Osteocyte (in vitro differentiated cells): ENCODE measurements at regions not wholly inside any gene's neighbourhood (a gene's known extent, or its start where the extent isn't known, plus 50 kb on each side); places are given as distances from the start of the nearest gene placed in this dataset.
A peak's percentile ranks its signal among the peaks of the same experiment; 100 is the strongest.

Source experiments
- DNase-seq: peaks from one replicate; pipeline ENCODE4 v3.0.0; 2021; ENCODE audit warnings: mixed read lengths; ENCODE audit not compliant: unreplicated experiment; ENCODE audit errors: extremely low spot score
- H3K27ac Mint-ChIP-seq: one replicate; pipeline ENCODE4 v1.8.0; 2021; ENCODE audit warnings: mild to moderate bottlenecking, mixed read lengths; ENCODE audit not compliant: unreplicated experiment
- H3K27me3 Mint-ChIP-seq: one replicate; pipeline ENCODE4 v1.8.0; 2021; ENCODE audit warnings: mixed read lengths; ENCODE audit not compliant: unreplicated experiment
- H3K36me3 Mint-ChIP-seq: one replicate; pipeline ENCODE4 v1.8.0; 2021; ENCODE audit warnings: mixed read lengths; ENCODE audit not compliant: unreplicated experiment
- H3K4me1 Mint-ChIP-seq: one replicate; pipeline ENCODE4 v1.8.0; 2021; ENCODE audit warnings: mixed read lengths; ENCODE audit not compliant: unreplicated experiment
- H3K4me3 Mint-ChIP-seq: one replicate; pipeline ENCODE4 v1.8.0; 2021; ENCODE audit warnings: mild to moderate bottlenecking, moderate library complexity, mixed read lengths; ENCODE audit not compliant: unreplicated experiment
- H3K9me3 Mint-ChIP-seq: one replicate; pipeline ENCODE4 v1.8.0; 2021; ENCODE audit warnings: mixed read lengths; ENCODE audit not compliant: unreplicated experiment
- TF ChIP-seq, protein P1 (sequence below): fragments of 200-600 bp; sonication (generic); IDR thresholded peaks from 2 replicates; pipeline ENCODE4 v1.5.0; 2021; ENCODE audit warnings: antibody characterized with exemption, mild to moderate bottlenecking, moderate library complexity

DNA sequence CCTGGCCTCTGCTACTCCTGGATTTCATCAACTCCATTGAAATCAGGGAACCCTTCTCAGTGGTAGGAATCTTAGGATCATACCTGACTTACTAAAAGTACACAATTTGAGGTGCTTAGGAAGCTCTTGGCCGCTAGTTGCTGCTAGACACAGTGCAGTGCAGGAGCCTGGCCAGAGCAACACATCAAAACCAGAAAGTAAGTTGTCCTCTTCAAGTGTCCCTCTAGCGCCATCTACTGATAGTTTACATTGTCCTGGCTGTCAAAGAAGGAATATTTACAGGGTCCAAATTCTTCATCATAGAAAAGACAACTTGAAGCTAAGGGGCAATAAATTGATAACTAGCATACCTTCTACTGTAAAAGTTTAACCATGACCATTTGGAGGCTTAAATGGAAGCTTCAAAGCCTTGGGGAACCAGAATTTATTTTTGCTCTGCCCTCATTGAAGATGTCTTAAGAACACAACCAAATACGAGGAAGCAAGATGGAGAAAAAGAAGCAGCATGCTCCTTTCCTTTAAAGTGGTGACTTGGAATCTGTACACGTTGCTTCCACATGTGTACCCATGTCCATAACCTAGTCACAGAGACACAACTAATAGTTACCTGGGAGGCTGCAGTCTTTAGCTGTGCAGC, 889.1 kb upstream of the GCFC2 start:
- no peak for DNase-seq
- no peaks in the 10 kb centered on the region for H3K27me3 Mint-ChIP-seq
- H3K27ac Mint-ChIP-seq = no peak overlapping the region
- H3K4me3 Mint-ChIP-seq = no peak overlapping the region
- no peaks in the 10 kb centered on the region for H3K36me3 Mint-ChIP-seq
- TF ChIP-seq, protein P1, sequence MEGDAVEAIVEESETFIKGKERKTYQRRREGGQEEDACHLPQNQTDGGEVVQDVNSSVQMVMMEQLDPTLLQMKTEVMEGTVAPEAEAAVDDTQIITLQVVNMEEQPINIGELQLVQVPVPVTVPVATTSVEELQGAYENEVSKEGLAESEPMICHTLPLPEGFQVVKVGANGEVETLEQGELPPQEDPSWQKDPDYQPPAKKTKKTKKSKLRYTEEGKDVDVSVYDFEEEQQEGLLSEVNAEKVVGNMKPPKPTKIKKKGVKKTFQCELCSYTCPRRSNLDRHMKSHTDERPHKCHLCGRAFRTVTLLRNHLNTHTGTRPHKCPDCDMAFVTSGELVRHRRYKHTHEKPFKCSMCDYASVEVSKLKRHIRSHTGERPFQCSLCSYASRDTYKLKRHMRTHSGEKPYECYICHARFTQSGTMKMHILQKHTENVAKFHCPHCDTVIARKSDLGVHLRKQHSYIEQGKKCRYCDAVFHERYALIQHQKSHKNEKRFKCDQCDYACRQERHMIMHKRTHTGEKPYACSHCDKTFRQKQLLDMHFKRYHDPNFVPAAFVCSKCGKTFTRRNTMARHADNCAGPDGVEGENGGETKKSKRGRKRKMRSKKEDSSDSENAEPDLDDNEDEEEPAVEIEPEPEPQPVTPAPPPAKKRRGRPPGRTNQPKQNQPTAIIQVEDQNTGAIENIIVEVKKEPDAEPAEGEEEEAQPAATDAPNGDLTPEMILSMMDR = peak; percentile 79
- no peaks in the 10 kb centered on the region for H3K9me3 Mint-ChIP-seq
- no peaks in the 10 kb centered on the region for H3K4me1 Mint-ChIP-seq

DNA sequence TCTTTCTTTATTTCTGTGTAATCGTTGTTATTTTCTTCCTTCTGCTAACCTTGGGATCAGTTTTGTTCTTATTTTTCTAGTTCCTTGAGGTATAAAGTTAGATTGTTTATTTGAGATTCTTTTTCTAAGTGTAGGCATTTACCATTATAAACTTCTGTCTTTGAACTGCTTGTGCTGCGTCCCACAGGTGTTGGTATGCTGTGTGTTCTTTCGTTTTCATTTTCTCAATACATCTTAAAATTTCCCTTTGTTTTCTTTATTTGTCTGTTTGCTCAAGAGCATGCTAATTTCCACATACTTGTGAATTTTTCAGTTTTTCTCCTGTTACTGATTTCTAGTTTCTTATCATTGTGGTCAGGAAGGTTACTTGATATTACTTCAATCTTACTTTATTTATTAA, 873.8 kb upstream of the GCFC2 start:
- Mint-ChIP-seq H3K4me3 (no peak overlapping the region), H3K27ac (no peak overlapping the region), H3K4me1 (no peaks in the 10 kb centered on the region), H3K36me3 (no peaks in the 10 kb centered on the region), H3K9me3 (peaks cover 7% of the 10 kb centered on the region), H3K27me3 (no peaks in the 10 kb centered on the region)
- DNase-seq = no peak
- TF ChIP-seq, protein P1 = no peak

DNA sequence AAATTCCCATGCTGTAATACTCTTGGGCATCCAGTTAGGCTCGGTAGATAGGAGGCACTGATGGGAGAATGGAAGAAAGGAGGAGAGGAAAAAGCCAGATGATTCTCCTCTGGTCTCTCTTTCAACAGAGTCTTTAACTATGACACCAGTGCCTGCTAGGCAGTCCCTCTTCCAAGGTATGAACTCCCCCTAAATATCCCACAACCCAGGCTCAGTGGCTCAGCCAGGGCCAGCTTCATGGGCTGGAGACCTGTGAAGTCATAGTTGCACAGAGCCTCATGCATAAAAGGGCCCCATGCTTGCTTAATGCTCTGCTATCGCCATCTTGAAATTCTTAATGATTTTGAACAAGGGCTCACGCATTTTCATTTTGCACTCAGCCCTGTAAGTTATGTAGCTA, 869.2 kb upstream of the GCFC2 start:
- Mint-ChIP-seq H3K36me3 (no peaks in the 10 kb centered on the region), H3K27me3 (no peaks in the 10 kb centered on the region), H3K9me3 (peaks cover 7% of the 10 kb centered on the region), H3K4me1 (no peaks in the 10 kb centered on the region), H3K4me3 (no peak overlapping the region), H3K27ac (no peak overlapping the region)
- TF ChIP-seq, protein P1 = no peak
- no peak for DNase-seq

DNA sequence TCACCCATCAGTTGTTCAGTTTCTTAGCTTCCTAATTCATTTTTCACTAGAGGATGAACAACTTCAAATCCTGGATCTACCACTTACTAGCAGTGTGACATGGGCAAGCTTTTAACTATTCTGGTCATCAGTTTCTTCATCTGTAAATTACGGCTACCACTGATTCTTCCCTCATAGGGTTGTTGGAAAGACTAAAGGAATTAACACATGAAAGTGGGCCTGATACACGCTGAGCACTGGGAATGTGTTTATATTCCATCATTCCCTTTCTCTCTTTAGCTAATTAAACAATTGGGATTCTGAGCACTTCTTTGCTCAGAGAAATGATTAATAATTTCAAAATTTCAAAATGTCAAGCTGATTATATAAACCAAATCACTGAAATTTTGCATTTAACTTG, 862.3 kb upstream of the GCFC2 start:
- TF ChIP-seq, protein P1 = no peak
- no peaks in the 10 kb centered on the region for H3K4me1 Mint-ChIP-seq

DNA sequence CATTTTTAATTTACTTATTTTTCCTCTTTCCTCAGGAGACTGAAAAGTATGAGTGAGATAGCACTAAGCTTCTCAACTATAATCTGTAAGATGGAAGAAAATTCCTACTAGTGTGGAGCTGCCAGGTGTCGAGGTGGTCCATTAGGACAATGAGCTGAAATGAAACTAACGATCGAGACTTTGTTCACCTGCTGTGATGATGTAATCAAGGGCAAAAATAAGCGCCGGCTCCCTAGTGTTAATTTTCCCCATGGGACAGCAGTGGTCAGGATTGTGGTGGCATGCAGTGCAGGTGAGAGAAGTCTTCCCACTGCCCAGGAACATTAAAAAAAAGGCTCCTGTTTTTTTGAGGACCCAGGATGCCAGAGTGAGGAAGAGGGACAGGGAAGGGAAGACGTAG, 859.1 kb upstream of the GCFC2 start:
- no peak for DNase-seq

More for the DNA sequence above, 862.3 kb upstream of the GCFC2 start:
- no peaks in the 10 kb centered on the region for H3K36me3 Mint-ChIP-seq
- DNase-seq = no peak
- no peaks in the 10 kb centered on the region for H3K27me3 Mint-ChIP-seq
- H3K9me3 Mint-ChIP-seq = no peaks in the 10 kb centered on the region
- H3K4me3 Mint-ChIP-seq = no peak overlapping the region
- no peak overlapping the region for H3K27ac Mint-ChIP-seq

More for the DNA sequence above, 859.1 kb upstream of the GCFC2 start:
- H3K9me3 Mint-ChIP-seq = no peaks in the 10 kb centered on the region
- no peaks in the 10 kb centered on the region for H3K36me3 Mint-ChIP-seq
- no peaks in the 10 kb centered on the region for H3K4me1 Mint-ChIP-seq
- H3K4me3 Mint-ChIP-seq = no peak overlapping the region
- TF ChIP-seq, protein P1 = no peak
- no peaks in the 10 kb centered on the region for H3K27me3 Mint-ChIP-seq
- no peak overlapping the region for H3K27ac Mint-ChIP-seq
